ENCODE measurements at regions not wholly inside any gene's neighbourhood (a gene's known extent, or its start where the extent isn't known, plus 50 kb on each side); places are given as distances from the start of the nearest gene placed in this dataset.
"Not testable (repeated sequence)": the region's sequence is repeated elsewhere in the genome, so short reads cannot be mapped to it uniquely, and the experiment has no call there.

DNA sequence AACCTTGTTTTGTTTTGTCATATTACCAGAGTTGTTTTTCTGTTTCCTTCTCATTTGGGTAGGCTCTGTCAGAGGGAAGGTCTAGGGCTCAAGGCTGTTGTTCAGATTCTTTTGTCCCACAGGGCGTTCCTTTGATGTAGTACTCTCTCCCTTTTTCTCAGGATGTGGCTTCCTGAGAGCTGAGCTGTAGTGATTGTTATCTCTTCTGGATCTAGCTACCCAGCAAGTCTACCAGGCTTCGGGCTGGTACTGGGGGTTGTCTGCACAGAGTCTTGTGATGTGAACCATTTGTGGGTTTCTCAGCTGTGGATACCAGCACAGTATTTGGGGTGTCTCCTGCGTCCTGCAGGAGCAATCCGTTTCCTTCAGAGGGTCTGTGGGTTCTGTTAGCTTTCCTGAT, 74.2 kb upstream of the GNG12 start:
- not testable (repeated sequence) for TF ChIP-seq POLR2A, POLR2AphosphoS5 (IDR thresholded peaks at IDR 0.05)
